B cell (primary cell): ENCODE measurements at regions not wholly inside any gene's neighbourhood (a gene's known extent, or its start where the extent isn't known, plus 50 kb on each side); places are given as distances from the start of the nearest gene placed in this dataset.

Source experiments
- CTCF ChIP-seq: fragments of 200-600 bp; IDR thresholded peaks from one replicate; pipeline ENCODE4 v1.8.0; 2022; ENCODE audit warnings: antibody characterized with exemption, mild to moderate bottlenecking
- EZH2 ChIP-seq: IDR thresholded peaks from 2 replicates; pipeline ENCODE4 v1.6.1; 2012; ENCODE audit warnings: borderline replicate concordance, low read depth, mild to moderate bottlenecking, moderate library complexity, low read length; ENCODE audit not compliant: insufficient read depth, poor library complexity, severe bottlenecking

DNA sequence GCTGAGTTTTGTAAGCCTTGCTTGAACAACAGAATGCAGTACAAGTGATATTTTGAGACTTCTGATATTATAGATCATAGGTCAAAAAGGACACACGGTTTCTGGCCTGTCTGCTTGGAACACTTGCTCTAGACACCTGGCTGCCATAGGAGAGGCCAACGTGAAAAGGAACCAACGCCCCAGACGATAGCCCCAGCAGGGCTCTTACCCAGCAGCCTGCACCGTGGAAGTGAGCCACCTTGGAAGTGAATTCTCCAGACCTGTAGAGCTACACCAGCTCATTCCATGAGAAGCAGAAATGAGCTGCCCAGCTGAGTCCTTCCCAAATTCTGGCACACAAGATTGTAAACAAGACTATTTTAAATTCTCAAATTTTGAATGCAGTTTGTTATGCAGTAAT is 323.1 kb downstream of the FBXO8 start:
- no peak for TF ChIP-seq CTCF
- no peak for TF ChIP-seq EZH2
